Chondrocyte (in vitro differentiated cells): ENCODE measurements at regions not wholly inside any gene's neighbourhood (a gene's known extent, or its start where the extent isn't known, plus 50 kb on each side); places are given as distances from the start of the nearest gene placed in this dataset.

Experiments used
- DNase-seq: peaks from one replicate; pipeline ENCODE4 v3.0.0; 2021; ENCODE audit warnings: mixed read lengths, low spot score
- H3K27ac Mint-ChIP-seq: one replicate; pipeline ENCODE4 v1.8.0; 2021; ENCODE audit warnings: mild to moderate bottlenecking, moderate library complexity, mixed read lengths; ENCODE audit not compliant: unreplicated experiment
- H3K27me3 Mint-ChIP-seq: 2 replicates; pipeline ENCODE4 v1.8.0; 2021; ENCODE audit warnings: low read depth, mixed read lengths
- H3K36me3 Mint-ChIP-seq: 2 replicates; pipeline ENCODE4 v1.8.0; 2021; ENCODE audit warnings: low read depth, mixed read lengths
- H3K4me1 Mint-ChIP-seq: 2 replicates; pipeline ENCODE4 v1.8.0; 2021; ENCODE audit warnings: low read depth, mild to moderate bottlenecking, mixed read lengths
- H3K4me3 Mint-ChIP-seq: one replicate; pipeline ENCODE4 v1.8.0; 2021; ENCODE audit warnings: mild to moderate bottlenecking, moderate library complexity, mixed read lengths; ENCODE audit not compliant: unreplicated experiment
- H3K9me3 Mint-ChIP-seq: 2 replicates; pipeline ENCODE4 v1.8.0; 2021; ENCODE audit warnings: low read depth, mixed read lengths
- CTCF ChIP-seq: fragments of 200-600 bp; sonication (generic); IDR thresholded peaks from 2 replicates; pipeline ENCODE4 v1.5.0; 2021; ENCODE audit warnings: antibody characterized with exemption, mild to moderate bottlenecking, moderate library complexity

- no peak for DNase-seq
- Mint-ChIP-seq H3K4me1 (no peaks in the 10 kb centered on the region), H3K27ac (no peak overlapping the region), H3K36me3 (no peaks in the 10 kb centered on the region), H3K9me3 (no peaks in the 10 kb centered on the region), H3K27me3 (peaks cover 11% of the 10 kb centered on the region), H3K4me3 (no peak overlapping the region)
- no peak for TF ChIP-seq CTCF
These were observed 122.2 kb upstream of the PDGFD start for GRCh38 chr11:104286129-104286528.

- Mint-ChIP-seq H3K9me3 (no peaks in the 10 kb centered on the region), H3K27me3 (no peaks in the 10 kb centered on the region), H3K36me3 (no peaks in the 10 kb centered on the region), H3K4me1 (no peaks in the 10 kb centered on the region), H3K4me3 (no peak overlapping the region), H3K27ac (no peak overlapping the region)
- no peak for TF ChIP-seq CTCF
- no peak for DNase-seq
These were observed 115.6 kb upstream of the PDGFD start for GRCh38 chr11:104279587-104279986.

GRCh38 chr11:104275992-104276391, 112.0 kb upstream of the PDGFD start:
- Mint-ChIP-seq H3K27me3 (no peaks in the 10 kb centered on the region), H3K9me3 (no peaks in the 10 kb centered on the region), H3K4me1 (no peaks in the 10 kb centered on the region), H3K4me3 (no peak overlapping the region), H3K36me3 (no peaks in the 10 kb centered on the region), H3K27ac (no peak overlapping the region)
- DNase-seq: no peak
- no peak for TF ChIP-seq CTCF

GRCh38 chr11:104260456-104260855, 96.5 kb upstream of the PDGFD start:
- H3K4me1 Mint-ChIP-seq: peaks cover 5% of the 10 kb centered on the region
- no peak overlapping the region for H3K4me3 Mint-ChIP-seq
- H3K27me3 Mint-ChIP-seq: peaks cover 2% of the 10 kb centered on the region
- peaks cover 3% of the 10 kb centered on the region for H3K9me3 Mint-ChIP-seq
- H3K27ac Mint-ChIP-seq: no peak overlapping the region
- no peak for TF ChIP-seq CTCF
- H3K36me3 Mint-ChIP-seq: no peaks in the 10 kb centered on the region
- no peak for DNase-seq

- TF ChIP-seq CTCF: no peak
- Mint-ChIP-seq H3K27ac (no peak overlapping the region), H3K9me3 (no peaks in the 10 kb centered on the region), H3K4me1 (peaks cover 5% of the 10 kb centered on the region), H3K36me3 (no peaks in the 10 kb centered on the region), H3K27me3 (peaks cover 2% of the 10 kb centered on the region), H3K4me3 (no peak overlapping the region)
- no peak for DNase-seq
These were observed 95.2 kb upstream of the PDGFD start for GRCh38 chr11:104259121-104259610.
